Breast epithelium (tissue), 3 donors: ENCODE measurements at regions not wholly inside any gene's neighbourhood (a gene's known extent, or its start where the extent isn't known, plus 50 kb on each side); places are given as distances from the start of the nearest gene placed in this dataset.

Experiments used
- CTCF ChIP-seq, 3 donors: fragments of 450-650 bp; IDR thresholded peaks; one replicate each; pipeline ENCODE4 v1.5.1; 2016 to 2017; ENCODE audit warnings: antibody characterized with exemption in 3 of 3, mild to moderate bottlenecking in 3 of 3, moderate library complexity in 3 of 3
- POLR2A ChIP-seq: fragments of 450-650 bp; IDR thresholded peaks from one replicate; pipeline ENCODE4 v1.6.1; 2016; ENCODE audit warnings: antibody characterized with exemption, mild to moderate bottlenecking, moderate library complexity

DNA sequence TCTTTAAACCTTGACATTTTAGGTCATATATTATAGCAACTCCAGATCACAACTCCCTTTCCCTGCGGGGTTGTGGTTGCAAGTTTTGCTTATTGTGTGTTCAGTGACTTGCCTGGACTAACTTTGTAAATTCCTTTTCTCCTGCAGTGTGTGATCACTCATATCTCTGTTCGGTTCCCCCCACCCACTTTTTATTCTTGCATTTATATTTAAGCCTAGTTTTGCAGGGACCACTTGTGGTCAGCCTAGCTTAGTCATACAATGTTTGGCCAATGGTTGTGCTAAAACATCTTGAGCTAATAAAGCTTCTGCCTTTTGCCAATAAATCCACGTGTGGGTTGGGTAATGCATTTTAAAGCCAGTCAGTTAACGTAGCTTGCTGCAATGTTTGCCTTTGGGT is 146.5 kb upstream of the IRX4 start:
- TF ChIP-seq CTCF (IDR thresholded peaks at IDR 0.05) = no peak
- no peak for TF ChIP-seq POLR2A
